Ishikawa (cell line): ENCODE measurements at regions not wholly inside any gene's neighbourhood (a gene's known extent, or its start where the extent isn't known, plus 50 kb on each side); places are given as distances from the start of the nearest gene placed in this dataset.

Experiments
- CREB1 ChIP-seq: IDR thresholded peaks from 2 replicates; pipeline ENCODE4 v1.6.1; 2012; ENCODE audit warnings: low read depth
- EGR1 ChIP-seq: IDR thresholded peaks from 2 replicates; pipeline ENCODE4 v1.6.1; 2012
- MAX ChIP-seq: IDR thresholded peaks from 2 replicates; pipeline ENCODE4 v1.6.1; 2012

- TF ChIP-seq CREB1 (no peak), MAX (no peak), EGR1 (no peak)
Measured at GRCh38 chr6:114432400-114432799, 89.6 kb upstream of the HS3ST5 start.
